CD4-positive, alpha-beta T cell (primary cell): ENCODE measurements at regions not wholly inside any gene's neighbourhood (a gene's known extent, or its start where the extent isn't known, plus 50 kb on each side); places are given as distances from the start of the nearest gene placed in this dataset.

ENCODE experiments used
- ATAC-seq: fragments of 200-7000 bp; cut with Tn5 transposase; one replicate; pipeline ENCODE4 v1.10.0; 2022; ENCODE audit warnings: mild to moderate bottlenecking; ENCODE audit not compliant: poor library complexity
- CTCF ChIA-PET: fragments of 350-600 bp; sonication (Branson Sonifier 250); formaldehyde crosslinking; loops from one replicate; lab custom pipeline; 2021; ENCODE audit warnings: antibody characterized with exemption, inconsistent platforms; lab: Charles Lee
- POLR2A ChIA-PET: fragments of 350-600 bp; sonication (Branson Sonifier 250); formaldehyde crosslinking; loops from one replicate; lab custom pipeline; 2021; ENCODE audit warnings: antibody characterized with exemption, inconsistent platforms; lab: Charles Lee
- DNase-seq, 14 experiments: peaks; one replicate each; pipeline ENCODE4 v3.0.0-alpha.2; 2013 to 2020; ENCODE audit warnings: mixed read lengths in 2 of 14
- H3K27ac ChIP-seq, 2 donors: one replicate each; pipeline versions ENCODE4 v1.5.1 to v1.7.0; 2013; ENCODE audit warnings: low read length in 2 of 2, low read depth in 1 of 2, mild to moderate bottlenecking in 1 of 2
- H3K27me3 ChIP-seq, 2 experiments: 1 replicate in 1 of 2; 2 replicates in 1 of 2; pipeline versions ENCODE4 v1.6.1 to v1.7.0; 2013; ENCODE audit warnings: low read length in 2 of 2, control low read depth in 1 of 2, mild to moderate bottlenecking in 1 of 2, moderate library complexity in 1 of 2; ENCODE audit not compliant: insufficient read depth in 2 of 2, control insufficient read depth in 1 of 2
- H3K36me3 ChIP-seq: one replicate; pipeline ENCODE4 v1.6.1; 2013; ENCODE audit warnings: low read length, control low read depth; ENCODE audit not compliant: insufficient read depth
- H3K4me1 ChIP-seq: one replicate; pipeline ENCODE4 v1.6.1; 2013; ENCODE audit warnings: low read length, control low read depth; ENCODE audit not compliant: insufficient read depth
- H3K4me3 ChIP-seq: one replicate; pipeline ENCODE4 v1.5.1; 2013; ENCODE audit warnings: mild to moderate bottlenecking, low read length, moderate library complexity
- H3K9me3 ChIP-seq, 2 experiments: 1 replicate in 1 of 2; 2 replicates in 1 of 2; pipeline versions ENCODE4 v1.6.1 to v1.7.0; 2013; ENCODE audit warnings: low read length in 2 of 2, mild to moderate bottlenecking in 2 of 2, control low read depth in 1 of 2, moderate library complexity in 1 of 2; ENCODE audit not compliant: control insufficient read depth in 1 of 2, insufficient read depth in 1 of 2
- H3K27ac Mint-ChIP-seq: one replicate; pipeline ENCODE4 v1.8.0; 2020; ENCODE audit warnings: mixed read lengths
- H3K27me3 Mint-ChIP-seq: one replicate; pipeline ENCODE4 v1.8.0; 2021; ENCODE audit warnings: mixed read lengths
- H3K36me3 Mint-ChIP-seq: one replicate; pipeline ENCODE4 v1.8.0; 2021; ENCODE audit warnings: low read depth, mixed read lengths
- H3K4me1 Mint-ChIP-seq: one replicate; pipeline ENCODE4 v1.8.0; 2021; ENCODE audit warnings: low read depth, mixed read lengths
- H3K4me3 Mint-ChIP-seq: one replicate; pipeline ENCODE4 v1.8.0; 2020; ENCODE audit warnings: mild to moderate bottlenecking, mixed read lengths
- H3K9me3 Mint-ChIP-seq: one replicate; pipeline ENCODE4 v1.8.0; 2020; ENCODE audit warnings: mixed read lengths
- intact Hi-C, 2 experiments: fragments of 100-400 bp; cut with DNase I in 1 of 2; cut with micrococcal nuclease in 1 of 2; formaldehyde crosslinking; loops; one replicate each; pipeline versions ENCODE4 v1.15.1 to v1.9.0; 2023 to 2025; cut with DNase I, micrococcal nuclease
- TF ChIP-seq, protein P1 (sequence below): fragments of 200-600 bp; IDR thresholded peaks from one replicate; pipeline ENCODE4 v1.8.0; 2022; ENCODE audit warnings: antibody characterized with exemption, mild to moderate bottlenecking

DNA sequence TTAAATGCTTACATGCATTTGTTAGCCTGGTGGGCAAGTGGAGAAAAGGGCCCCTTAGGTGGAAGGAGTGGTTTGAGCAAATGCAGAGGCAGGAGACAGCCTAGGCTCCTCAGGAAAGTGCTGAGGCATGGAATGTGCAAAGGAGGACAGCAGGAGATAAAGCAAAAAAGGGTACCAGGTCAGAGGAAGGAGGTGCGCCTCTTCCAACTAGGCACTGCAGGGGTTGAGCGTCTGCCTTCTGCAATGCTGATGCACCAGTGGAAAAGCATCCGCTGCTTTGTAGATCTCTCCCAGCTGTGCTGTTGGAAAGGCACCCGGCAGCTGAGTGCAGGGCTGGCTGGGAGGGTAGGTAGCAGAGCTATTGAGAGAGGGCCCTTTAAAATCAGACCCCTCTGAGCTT, 287.0 kb upstream of the XYLT1 start:
- POLR2A ChIA-PET, result no interaction called here
- no peak for DNase-seq

DNA sequence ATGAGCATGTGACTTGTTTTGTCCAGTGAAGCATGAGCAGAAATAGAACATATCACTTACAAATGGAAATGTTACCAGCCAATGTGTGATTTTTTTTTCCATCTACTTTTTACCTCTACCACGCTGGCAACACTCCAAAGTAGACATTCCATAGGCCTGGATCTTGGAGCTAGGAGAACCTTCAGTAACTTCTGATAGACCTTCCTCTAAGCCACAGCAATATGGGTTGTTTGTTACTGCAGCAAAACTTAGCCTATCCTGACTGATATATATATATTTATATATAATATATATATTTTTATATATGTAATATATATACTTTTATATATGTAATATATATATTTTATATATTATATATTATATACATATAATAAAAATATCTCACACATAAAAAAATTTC, 284.4 kb upstream of the XYLT1 start:
- Mint-ChIP-seq H3K4me1 (no peaks in the 10 kb centered on the region), H3K27me3 (peaks cover 7% of the 10 kb centered on the region), H3K36me3 (no peaks in the 10 kb centered on the region), H3K9me3 (no peaks in the 10 kb centered on the region), H3K4me3 (no peak overlapping the region), H3K27ac (no peak overlapping the region)
- ChIA-PET CTCF (no interaction called here), POLR2A (no interaction called here)
- Histone ChIP-seq H3K27me3 (peaks cover 0 to 5% of the 10 kb centered on the region in 2 experiments), H3K36me3 (no peaks in the 10 kb centered on the region), H3K9me3 (peaks cover 0 to 4% of the 10 kb centered on the region in 2 experiments), H3K4me1 (no peaks in the 10 kb centered on the region), H3K4me3 (no peak overlapping the region), H3K27ac (no peak overlapping the region)
- TF ChIP-seq, protein P1, sequence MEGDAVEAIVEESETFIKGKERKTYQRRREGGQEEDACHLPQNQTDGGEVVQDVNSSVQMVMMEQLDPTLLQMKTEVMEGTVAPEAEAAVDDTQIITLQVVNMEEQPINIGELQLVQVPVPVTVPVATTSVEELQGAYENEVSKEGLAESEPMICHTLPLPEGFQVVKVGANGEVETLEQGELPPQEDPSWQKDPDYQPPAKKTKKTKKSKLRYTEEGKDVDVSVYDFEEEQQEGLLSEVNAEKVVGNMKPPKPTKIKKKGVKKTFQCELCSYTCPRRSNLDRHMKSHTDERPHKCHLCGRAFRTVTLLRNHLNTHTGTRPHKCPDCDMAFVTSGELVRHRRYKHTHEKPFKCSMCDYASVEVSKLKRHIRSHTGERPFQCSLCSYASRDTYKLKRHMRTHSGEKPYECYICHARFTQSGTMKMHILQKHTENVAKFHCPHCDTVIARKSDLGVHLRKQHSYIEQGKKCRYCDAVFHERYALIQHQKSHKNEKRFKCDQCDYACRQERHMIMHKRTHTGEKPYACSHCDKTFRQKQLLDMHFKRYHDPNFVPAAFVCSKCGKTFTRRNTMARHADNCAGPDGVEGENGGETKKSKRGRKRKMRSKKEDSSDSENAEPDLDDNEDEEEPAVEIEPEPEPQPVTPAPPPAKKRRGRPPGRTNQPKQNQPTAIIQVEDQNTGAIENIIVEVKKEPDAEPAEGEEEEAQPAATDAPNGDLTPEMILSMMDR, result no peak
- ATAC-seq (no peak), DNase-seq (no peak)
- intact Hi-C loops, result no loop called here

More for the DNA sequence above, 287.0 kb upstream of the XYLT1 start:
- no peaks in the 10 kb centered on the region for H3K36me3 Mint-ChIP-seq
- Histone ChIP-seq H3K4me3 (no peak overlapping the region), H3K4me1 (no peaks in the 10 kb centered on the region), H3K27me3 (peaks cover 0 to 4% of the 10 kb centered on the region in 2 experiments), H3K27ac (no peak overlapping the region), H3K9me3 (peaks cover 0 to 4% of the 10 kb centered on the region in 2 experiments), H3K36me3 (no peaks in the 10 kb centered on the region)
- H3K9me3 Mint-ChIP-seq, result no peaks in the 10 kb centered on the region
- TF ChIP-seq, protein P1, result no peak
- intact Hi-C loops, result no loop called here
- H3K4me3 Mint-ChIP-seq, result no peak overlapping the region
- H3K27ac Mint-ChIP-seq, result no peak overlapping the region
- CTCF ChIA-PET, result no interaction called here
- no peak for ATAC-seq
- H3K4me1 Mint-ChIP-seq, result no peaks in the 10 kb centered on the region
- H3K27me3 Mint-ChIP-seq, result peaks cover 27% of the 10 kb centered on the region

DNA sequence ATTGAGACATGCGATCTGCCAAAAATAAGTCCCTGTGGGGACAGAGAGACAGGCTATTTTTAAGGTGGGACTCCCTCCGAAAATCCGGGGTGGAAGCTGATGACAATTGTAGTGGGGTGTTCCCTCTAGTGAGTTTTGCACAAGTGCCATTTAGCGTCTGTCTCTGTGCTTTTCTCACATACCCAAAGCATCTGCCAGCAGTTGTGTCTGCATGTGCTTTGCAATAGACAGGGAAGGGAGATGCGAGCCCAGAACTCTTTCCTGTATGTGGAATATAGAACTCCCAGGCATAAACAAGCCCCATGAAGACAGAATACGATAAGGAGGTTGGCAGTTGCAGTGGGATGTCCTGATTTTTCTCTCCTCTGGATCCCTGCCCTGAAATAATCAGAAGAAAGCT, 282.7 kb upstream of the XYLT1 start:
- no peaks in the 10 kb centered on the region for H3K9me3 Mint-ChIP-seq
- H3K4me3 Mint-ChIP-seq, result no peak overlapping the region
- POLR2A ChIA-PET, result no interaction called here
- H3K36me3 ChIP-seq, result no peaks in the 10 kb centered on the region
- DNase-seq, result no peak
- no peaks in the 10 kb centered on the region for H3K4me1 ChIP-seq
- peaks cover 4% of the 10 kb centered on the region for H3K27me3 Mint-ChIP-seq
- H3K27me3 ChIP-seq, result peaks cover 0 to 5% of the 10 kb centered on the region in 2 experiments
- H3K4me3 ChIP-seq, result no peak overlapping the region
- peaks cover 0 to 4% of the 10 kb centered on the region in 2 experiments for H3K9me3 ChIP-seq
- H3K27ac ChIP-seq, result no peak overlapping the region
- intact Hi-C loops, result no loop called here
- no peaks in the 10 kb centered on the region for H3K4me1 Mint-ChIP-seq
- TF ChIP-seq, protein P1, result no peak
- H3K36me3 Mint-ChIP-seq, result no peaks in the 10 kb centered on the region
- no peak overlapping the region for H3K27ac Mint-ChIP-seq
- no peak for ATAC-seq
- CTCF ChIA-PET, result interaction anchor here (0.6 kb wide), 1 partner anchor 28 kb away, joined by 5 read pairs; no protein-coding TSS in a partner anchor
